ENCODE measurements at regions not wholly inside any gene's neighbourhood (a gene's known extent, or its start where the extent isn't known, plus 50 kb on each side); places are given as distances from the start of the nearest gene placed in this dataset.
"Not testable (repeated sequence)": the region's sequence is repeated elsewhere in the genome, so short reads cannot be mapped to it uniquely, and the experiment has no call there.

GRCh38 chr2:12465631-12466135 lies 251.1 kb upstream of the TRIB2 start:
- DNase-seq (ENCODE audit: low spot score): no peak
- intact Hi-C loops (cut with DNase I): no loop called here

- no peak for DNase-seq (ENCODE audit: low spot score)
Measured at GRCh38 chr2:12467303-12467702, 249.4 kb upstream of the TRIB2 start.

GRCh38 chr2:12469141-12469561 lies 247.6 kb upstream of the TRIB2 start:
- DNase-seq (ENCODE audit: low spot score): no peak
- intact Hi-C loops (cut with DNase I): no loop called here

More at GRCh38 chr2:12467303-12467702, 249.4 kb upstream of the TRIB2 start:
- intact Hi-C loops (cut with DNase I): no loop called here

GRCh38 chr2:12472265-12472664 lies 244.5 kb upstream of the TRIB2 start:
- intact Hi-C loops (cut with DNase I); DNase-seq (ENCODE audit: low spot score): not testable (repeated sequence)

DNA sequence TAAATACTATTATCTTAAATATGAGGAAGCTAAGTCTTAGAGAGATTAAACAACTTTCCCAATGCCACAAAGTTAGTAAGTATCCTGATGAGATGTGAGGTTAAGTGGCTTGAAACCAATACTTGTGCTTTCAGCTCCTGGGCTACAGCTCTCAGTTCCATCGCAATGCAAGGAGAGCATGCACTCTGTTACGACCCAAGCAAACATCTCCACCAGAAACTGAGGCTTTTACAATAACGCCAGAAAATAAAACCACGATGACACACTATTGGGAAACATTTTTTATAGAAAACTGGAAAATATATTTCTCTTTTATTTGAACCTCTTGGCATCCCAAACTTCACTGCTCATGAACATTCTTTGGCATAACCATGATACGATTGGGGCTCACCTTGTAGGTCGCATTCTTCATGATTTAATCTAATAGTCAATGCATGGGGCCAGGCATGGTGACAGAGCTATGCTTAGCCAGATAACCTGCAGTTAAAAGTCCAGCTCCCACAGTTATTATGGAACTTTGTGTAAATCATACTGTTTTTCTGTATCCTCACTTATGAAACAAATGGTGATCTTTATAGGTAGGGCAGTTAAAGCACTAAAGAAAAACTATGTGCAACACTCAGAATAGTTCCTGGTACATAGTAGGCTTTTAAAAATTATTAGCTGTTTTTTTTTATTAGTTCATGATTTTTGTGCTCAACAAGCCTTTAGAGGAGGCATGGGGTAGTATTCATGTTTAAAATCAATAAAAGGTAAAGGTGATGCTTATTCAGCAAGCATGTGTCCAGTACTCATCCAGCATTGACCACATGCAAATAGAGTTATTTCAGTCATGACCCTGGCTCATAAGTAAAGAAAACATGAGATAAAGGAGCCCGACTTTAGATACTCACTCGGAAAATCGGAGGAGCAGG lies 238.3 kb upstream of the TRIB2 start:
- intact Hi-C loops (cut with DNase I): no loop called here
- no peak for DNase-seq (ENCODE audit: low spot score)

- intact Hi-C loops (cut with DNase I): no loop called here
- DNase-seq (ENCODE audit: low spot score): no peak
Measured at GRCh38 chr2:12479065-12479601, 237.6 kb upstream of the TRIB2 start.

DNA sequence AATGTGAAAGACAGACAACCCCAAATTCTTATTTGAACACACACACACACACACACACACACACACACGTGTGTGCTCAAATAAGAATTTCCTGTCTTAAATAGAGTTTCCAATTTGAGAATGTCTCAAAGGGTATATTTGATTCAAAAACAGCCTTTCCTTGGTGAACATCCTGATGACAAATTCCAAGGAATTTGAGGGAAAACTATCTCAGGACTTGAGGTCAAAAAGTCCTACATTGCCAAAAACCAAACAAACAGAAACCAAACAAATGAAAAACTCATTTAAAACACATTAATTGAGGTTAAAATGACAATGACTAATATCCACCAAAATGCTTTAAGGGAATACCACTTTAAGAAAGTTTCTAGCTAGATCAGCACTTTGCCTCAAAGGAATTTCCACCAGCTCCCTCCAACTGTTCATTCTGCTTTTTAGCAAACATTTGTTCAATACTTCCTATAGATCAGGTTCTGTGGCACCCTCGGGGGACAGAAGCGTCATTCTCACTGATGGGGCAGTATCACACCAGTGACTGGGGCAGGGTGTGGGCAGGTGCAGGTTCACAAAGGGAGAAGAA lies 232.1 kb upstream of the TRIB2 start:
- DNase-seq (ENCODE audit: low spot score): no peak
- intact Hi-C loops (cut with DNase I): no loop called here

- intact Hi-C loops (cut with DNase I): no loop called here
- DNase-seq (ENCODE audit: low spot score): no peak
Measured at GRCh38 chr2:12486205-12487118, 230.3 kb upstream of the TRIB2 start.

GRCh38 chr2:12487253-12488004 lies 229.3 kb upstream of the TRIB2 start:
- DNase-seq (ENCODE audit: low spot score): no peak
- intact Hi-C loops (cut with DNase I): no loop called here

- intact Hi-C loops (cut with DNase I): no loop called here
- no peak for DNase-seq (ENCODE audit: low spot score)
Measured at GRCh38 chr2:12488352-12489318, 228.1 kb upstream of the TRIB2 start.

DNA sequence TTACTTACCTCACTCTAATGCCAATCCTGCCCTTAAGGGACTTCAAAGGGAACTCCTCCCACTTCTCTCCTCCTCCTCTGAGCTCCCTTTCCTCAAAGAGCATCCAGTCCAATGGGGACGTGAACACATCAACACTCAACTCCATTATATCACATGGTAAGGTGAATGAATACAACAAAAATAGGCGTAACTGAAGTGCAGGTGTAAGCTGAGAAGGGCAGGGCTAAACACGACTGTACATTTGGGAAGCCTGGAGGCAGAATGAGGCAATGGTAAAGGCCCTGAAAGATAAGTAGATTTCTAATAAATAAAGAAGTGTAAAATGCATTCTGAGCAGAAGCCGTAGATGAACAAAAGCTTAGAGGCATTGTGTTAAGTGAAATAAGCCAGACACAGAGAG lies 226.1 kb upstream of the TRIB2 start:
- intact Hi-C loops (cut with DNase I): no loop called here
- DNase-seq (ENCODE audit: low spot score): no peak

DNA sequence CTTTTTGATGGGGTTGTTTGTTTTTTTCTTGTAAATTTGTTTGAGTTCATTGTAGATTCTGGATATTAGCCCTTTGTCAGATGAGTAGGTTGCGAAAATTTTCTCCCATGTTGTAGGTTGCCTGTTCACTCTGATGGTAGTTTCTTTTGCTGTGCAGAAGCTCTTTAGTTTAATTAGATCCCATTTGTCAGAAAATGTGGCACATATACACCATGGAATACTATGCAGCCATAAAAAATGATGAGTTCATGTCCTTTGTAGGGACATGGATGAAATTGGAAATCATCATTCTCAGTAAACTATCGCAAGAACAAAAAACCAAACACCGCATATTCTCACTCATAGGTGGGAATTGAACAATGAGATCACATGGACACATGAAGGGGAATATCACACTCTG lies 224.4 kb upstream of the TRIB2 start:
- intact Hi-C loops (cut with DNase I); DNase-seq (ENCODE audit: low spot score): not testable (repeated sequence)

GRCh38 chr2:12493031-12493513 lies 223.7 kb upstream of the TRIB2 start:
- DNase-seq (ENCODE audit: low spot score): no peak
- intact Hi-C loops (cut with DNase I): no loop called here

DNA sequence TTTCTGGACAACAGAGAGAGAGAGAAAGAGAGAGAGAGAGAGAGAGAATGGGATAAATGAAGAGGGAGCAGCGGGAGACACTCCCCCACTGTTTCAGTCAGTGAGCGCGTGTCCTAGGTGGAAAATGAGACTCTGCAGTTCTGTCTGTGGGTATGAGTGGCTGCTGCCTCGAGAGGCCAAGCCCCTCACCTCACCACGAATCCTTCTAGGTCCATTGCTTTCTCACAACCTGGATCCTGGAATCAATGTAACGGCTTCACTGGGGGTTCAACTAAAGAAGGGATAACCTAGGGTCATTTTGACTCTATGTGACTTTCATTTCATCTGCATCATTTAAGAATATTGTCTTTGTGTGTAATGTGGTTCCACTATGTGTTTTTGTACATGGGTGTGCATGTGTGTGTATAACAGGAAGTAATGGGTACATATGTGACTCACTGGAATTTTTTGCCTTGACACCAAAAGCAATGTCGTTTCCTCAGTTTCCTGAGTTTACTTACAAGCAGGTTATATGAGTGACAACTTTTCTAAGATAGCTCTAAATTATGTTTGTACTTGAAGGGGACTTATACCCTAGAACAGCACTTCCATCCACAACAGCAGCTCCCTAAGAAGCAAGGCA lies 221.4 kb upstream of the TRIB2 start:
- intact Hi-C loops (cut with DNase I): no loop called here
- DNase-seq (ENCODE audit: low spot score): no peak

DNA sequence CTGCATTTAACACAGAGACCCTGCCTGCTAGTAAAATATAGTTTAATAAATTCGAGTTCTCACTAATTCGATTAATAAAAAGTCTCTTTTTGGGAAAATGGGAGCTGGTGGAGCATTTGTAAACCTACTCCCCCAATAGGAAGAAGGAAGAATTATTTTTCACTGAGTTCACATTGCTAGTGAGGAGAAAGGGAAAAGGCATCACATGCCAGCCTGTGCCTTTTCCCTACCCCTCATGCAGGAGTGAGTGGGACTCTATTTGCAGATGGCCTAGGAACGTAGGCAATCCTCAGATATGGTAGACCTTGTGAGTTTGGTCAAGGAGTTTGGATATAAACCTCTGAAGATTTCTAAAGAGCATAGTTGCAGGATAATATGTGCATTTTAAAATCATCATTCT lies 218.4 kb upstream of the TRIB2 start:
- no peak for DNase-seq (ENCODE audit: low spot score)
- intact Hi-C loops (cut with DNase I): no loop called here

GRCh38 chr2:12498704-12499103 lies 218.0 kb upstream of the TRIB2 start:
- no peak for DNase-seq (ENCODE audit: low spot score)
- intact Hi-C loops (cut with DNase I): no loop called here

- intact Hi-C loops (cut with DNase I): no loop called here
- no peak for DNase-seq (ENCODE audit: low spot score)
Measured at GRCh38 chr2:12500899-12501298, 215.8 kb upstream of the TRIB2 start.
